GM21717 (cell line): ENCODE measurements at regions not wholly inside any gene's neighbourhood (a gene's known extent, or its start where the extent isn't known, plus 50 kb on each side); places are given as distances from the start of the nearest gene placed in this dataset.
"Not testable (repeated sequence)": the region's sequence is repeated elsewhere in the genome, so short reads cannot be mapped to it uniquely, and the experiment has no call there.

Experiments used
- ATAC-seq: cut with Tn5 transposase; IDR thresholded peaks from one replicate; pipeline ENCODE4 v1.9.1; 2021; ENCODE audit warnings: mild to moderate bottlenecking, moderate library complexity; ENCODE audit not compliant: unreplicated experiment

DNA sequence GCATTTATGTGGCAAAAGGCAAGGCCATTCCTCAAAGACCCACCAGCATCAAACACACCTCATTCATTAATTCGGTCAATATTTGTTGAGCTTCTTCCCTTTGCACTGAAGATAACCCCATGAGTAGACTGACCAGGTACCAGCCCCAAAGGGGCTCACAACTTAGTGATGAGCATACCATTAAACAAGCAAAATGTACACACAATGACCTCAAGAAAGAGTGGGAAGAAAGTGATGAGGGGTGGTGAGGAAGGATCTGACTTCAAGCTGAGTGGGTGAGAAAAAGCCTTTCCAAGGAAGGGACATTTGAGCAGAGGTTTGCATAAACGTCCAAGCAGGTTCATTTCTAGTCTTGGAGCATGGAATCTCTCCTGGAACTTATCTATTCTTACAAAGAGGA lies 562.5 kb downstream of the TOX3 start:
- no peak for ATAC-seq

DNA sequence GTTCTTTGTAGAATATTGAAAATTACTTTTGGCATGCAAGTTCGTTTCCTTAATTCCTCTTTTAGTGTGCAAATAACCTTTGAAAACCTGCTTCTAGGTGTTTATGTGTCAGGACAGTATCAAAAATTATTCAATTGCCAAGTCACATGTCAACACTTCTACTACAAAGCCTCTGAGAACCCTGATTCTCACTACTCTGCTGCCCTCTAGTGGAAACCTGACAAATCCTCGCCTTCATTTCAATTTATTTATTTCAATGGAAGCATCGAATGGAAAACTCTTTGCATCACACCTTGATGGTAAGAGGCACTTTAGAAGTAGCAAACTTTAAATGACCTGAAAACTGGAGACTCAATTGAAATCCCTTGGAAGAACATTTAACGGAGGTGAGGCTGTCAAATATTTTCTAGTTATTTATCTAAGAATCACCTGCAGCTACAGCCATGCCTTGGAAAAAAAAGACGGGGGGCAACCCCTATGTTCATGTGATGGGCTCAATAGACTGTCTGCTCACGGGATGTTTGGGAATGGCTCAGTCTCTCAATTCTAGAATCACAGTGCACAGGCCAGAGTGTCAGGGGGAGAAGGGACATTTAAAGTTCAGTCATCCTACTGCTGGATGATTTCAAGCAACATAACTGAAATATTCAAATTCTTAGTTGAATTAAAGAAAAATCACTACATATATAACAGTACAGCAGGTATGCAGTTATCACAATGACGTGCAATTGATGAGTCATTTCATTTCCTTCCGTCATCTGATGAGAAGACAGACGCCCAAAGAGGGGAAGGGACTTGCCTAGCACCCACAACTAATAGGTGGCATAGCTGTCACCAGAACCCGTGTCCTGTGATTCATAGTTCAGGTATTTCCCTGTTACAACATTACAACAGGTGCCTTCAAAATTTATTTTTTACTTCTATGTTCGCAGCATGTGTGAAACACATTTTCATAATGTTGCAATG lies 563.9 kb downstream of the TOX3 start:
- no peak for ATAC-seq

DNA sequence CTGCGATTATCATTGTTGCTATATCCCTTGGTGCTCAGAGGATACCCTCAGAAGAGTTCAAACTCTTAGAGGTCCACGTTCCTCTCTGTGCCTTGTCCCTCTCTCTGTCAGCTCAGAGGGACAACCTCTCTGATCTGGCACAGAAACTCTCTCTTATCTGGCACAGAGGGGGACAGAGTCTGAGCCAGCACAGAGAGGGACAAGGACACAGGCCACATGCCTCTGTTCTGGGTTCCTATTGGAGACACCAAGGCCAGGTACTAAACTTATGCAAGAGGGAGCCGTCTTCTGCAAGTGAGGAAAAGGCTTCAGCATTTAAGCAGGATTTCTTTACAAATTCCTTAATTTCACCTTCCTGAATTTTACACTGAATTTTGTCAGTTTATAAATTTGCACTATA lies 565.2 kb downstream of the TOX3 start:
- ATAC-seq, result no peak

DNA sequence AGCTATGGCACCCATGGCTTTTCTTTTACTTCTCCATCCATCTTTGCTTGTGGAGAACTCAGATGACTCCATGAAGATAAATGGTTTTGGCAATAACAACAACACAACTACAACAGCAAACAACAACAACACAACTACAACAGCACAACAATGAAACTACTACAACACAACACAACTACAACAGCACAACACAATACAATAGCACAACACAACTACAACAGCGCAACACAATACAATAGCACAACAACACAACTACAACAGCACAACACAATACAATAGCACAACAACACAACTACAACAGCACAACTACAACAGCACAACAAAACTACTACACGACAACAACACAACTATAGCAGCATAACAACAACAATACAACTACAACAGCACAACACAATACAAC lies 569.4 kb downstream of the TOX3 start:
- not testable (repeated sequence) for ATAC-seq

DNA sequence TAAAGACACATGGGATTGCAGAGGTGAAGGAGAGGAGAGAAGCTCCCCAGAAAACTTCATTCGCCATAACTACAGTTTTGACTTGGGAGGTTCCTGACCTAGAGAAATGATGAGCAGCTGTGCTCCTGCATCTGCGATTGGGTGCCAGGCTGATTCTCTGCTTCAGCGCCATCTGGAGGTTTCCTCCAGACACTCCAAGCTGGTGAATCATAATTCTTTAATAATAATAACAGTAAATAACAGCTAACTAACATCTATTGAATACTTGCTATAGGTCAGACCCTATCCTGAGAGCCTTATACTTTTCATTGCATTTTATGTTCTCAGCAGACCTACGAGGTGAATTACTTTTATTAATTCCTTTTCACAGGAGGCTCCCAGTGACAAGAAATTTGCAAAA lies 575.8 kb downstream of the TOX3 start:
- no peak for ATAC-seq

DNA sequence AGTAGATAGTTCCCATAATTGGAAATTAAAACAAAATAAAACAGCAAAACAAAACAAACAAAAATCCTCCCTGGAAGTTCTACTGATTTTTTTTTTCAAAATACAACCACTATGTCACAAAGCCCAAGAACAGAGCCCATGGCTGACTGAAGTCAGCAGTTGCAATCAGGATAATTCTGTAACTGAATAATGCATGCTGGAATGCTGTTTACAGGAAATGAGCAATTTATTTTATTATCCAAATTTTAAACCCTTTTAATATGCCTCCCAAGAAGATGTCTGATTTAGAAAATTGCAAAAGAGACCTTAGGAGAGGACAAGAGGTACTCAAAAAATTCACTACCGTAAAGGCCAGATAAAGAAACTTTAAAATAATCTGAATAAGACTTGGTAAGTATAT lies 578.2 kb downstream of the TOX3 start:
- no peak for ATAC-seq

DNA sequence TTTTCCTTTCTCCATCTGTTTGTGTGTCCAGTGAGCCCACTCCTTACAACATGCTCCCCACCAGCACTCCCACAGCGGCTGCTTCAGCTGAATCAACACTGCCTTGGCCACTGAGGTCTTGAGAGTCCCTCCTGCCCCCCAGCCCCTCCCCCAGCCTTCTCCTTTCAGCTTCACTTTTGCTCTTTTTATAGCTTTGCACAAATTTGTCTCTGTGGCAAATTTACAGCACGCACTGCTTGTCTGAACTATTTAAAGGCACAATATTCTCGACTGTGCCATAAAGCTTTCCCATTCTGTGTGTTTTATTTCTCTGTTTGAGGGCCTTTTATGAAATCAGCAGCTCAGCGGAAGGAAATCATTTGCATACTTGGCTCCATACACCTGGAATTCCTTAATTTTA lies 579.3 kb downstream of the TOX3 start:
- no peak for ATAC-seq

DNA sequence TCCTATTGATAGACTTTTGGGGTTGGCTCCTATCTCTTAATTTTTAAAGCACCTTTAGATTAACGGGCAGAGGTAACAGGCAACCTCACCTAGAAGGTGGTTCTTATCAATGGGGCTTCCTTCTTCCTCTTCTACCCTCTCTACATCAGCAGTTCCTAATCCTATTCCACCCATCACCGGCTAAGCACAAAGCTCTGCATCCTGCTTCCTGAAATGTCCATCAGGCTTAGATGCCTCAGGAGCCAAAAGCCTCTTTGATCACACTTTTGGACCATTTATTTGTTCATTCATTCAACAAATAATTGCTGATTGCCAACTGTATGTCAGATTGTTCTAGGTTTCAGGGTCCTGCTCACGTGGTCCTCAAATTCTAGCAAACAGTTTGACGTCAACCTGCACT lies 586.0 kb downstream of the TOX3 start:
- no peak for ATAC-seq

DNA sequence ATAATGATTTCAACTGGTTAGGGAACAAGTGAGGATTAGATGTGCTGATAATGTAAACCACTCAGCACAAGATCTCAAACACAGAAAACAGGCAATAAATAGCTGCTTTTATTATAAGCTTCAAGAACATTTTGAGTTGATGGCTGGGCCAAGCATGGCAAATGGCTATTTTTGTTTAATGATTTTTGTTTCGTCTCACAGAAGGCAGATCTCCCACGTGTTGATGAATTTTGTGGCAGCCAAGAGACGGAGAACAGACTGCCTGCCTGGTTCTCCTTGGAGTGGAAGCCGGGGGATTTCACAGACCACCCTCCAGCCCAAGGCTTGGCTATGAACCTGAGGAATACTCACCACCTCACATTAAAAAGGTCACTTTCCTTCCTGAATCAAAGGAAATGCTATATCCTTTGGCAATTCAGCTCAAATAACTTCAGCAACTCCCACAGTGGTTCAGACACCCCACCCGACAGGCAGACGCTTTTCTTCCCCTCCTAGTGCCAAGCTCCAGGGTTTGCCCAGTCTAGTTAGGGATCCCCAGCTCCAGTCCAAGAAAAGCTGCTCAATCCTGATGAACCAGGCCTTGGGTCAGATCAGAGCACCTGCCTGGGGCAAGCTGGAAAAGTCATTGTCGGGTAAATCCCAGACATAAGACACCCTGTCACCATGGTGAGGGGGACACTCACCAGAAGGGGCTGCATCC lies 593.5 kb downstream of the TOX3 start:
- ATAC-seq, result no peak

DNA sequence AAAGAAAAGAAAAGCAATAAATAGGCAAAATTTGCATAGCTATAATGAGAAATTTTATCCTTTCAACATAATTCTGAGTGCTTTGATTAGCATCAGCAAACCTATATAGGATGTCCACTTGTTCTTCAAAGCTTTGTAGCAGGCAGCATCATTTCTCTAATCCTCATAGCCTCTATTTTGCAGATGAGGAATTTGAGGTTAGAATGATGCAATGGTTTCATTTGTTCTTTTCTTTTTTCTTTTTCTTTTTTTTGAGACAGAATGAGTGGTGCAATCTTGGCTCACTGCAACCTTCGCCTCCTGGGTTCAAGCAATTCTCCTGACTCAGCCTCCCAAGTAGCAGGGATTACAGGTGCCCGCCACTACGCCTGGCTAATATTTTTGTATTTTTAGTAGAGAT lies 594.4 kb downstream of the TOX3 start:
- no peak for ATAC-seq

DNA sequence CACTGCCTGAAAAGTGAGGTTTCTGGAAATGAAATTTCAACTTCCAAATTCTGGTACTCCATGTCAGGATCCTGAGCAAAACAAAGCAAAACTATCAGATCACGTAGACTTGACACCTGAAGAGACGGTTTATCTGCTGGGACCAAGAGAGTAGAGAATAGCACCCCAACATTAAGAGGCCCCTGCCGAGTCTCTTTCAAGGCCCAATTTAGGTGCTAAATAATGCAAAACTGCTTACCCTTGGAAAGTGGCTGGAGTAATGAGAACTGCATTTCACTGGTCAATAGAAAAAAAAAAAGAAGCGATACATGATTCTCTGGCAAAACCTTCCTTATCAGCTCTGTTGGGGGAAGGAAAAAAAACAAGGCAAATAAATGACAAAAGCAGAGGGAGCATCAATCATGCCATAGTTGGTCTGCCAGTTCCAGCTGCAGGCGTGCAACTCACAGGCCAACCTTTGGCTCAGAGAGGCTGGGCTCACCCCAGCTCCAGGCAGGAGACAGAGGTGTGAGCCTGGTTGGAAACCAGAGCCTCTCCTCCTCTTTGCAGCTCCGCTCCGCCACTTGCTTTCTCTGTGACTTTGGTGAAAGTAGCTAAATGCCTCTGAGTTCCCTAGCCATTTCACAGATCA lies 595.2 kb downstream of the TOX3 start:
- no peak for ATAC-seq

DNA sequence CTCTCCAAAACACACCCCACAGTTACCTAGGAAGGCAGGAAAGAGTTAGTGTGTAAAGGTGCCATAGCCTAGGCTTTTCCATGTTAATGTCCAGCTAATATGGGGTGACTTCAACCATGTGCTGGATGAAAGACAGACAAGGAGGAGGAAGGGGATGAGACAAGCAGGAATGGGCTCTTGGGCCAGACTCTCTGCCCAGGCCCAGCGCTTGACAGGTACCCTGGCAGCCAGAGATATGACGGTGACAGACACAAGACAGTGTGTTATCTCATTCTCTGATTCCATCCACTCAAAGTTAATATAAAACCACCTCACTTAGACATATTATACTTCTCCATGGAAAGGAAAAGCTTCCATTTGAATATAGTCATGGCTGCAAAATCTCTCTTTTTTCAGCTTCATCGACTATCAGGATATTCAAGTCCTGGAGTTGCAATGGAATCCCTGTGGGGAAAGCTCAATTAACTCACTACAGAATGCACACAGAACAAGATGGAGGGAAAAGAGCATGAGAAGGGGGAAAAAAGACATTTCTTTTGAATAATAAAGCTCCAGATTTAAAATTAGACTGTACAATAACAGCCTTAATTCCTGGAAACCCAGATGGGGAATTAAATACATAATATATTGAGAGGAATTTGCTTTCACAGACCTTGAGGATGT lies 596.7 kb downstream of the TOX3 start:
- ATAC-seq, result no peak

DNA sequence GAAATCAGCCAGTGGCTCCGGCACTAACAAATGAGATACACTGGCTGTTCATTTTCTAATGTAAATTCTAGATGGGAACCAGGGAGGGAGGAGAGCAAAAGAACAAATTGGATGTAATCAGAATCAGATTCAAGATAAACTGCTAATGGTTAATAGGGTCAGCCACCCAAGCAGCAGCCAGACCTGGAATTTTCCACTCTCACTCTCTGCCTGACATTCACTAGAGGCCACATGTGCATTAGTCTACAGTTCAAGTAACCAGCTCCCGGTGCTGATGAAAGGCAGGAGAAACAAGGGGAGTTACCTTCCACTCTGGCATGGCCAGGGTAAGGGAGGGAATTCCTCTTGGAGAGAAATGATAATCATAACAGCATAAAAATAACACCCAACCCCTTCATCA lies 597.7 kb downstream of the TOX3 start:
- ATAC-seq, result no peak

DNA sequence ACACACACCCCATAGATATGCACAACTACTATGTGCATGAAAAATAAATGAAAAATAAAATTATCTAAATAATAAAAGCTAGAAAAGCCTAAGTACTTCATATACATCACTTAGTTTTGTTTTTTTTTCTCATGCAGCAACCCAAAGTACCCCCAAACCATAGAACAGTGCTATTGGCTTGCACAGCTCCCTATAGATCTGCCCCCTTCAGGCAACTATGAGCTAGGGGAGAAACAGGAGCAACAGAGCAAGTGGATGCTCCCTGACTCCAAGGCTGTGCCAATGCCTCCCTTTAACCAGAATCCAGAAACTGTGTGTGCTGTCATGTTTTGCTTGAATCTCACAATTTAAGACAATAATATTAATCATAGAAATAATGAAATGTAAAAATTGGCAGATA lies 605.5 kb downstream of the TOX3 start:
- no peak for ATAC-seq

DNA sequence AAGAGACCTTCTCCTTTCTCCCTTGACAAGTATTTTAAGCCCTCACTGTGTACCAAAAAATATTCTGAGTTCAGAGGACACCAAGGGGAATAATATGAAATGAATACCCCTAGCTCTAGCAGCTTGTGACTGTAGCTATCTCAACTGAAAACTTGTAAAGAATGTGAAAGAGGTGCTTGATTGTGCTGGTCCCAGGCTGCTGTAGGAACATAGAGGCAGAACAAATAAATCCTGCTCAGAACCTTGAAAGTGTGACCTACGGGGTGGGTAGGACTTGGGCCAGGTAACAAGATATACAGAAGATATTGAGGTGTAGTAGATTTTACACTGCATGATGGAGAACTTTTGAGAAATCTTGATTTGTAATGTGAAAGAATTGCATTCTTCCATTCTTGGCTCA lies 606.8 kb downstream of the TOX3 start:
- ATAC-seq, result no peak

DNA sequence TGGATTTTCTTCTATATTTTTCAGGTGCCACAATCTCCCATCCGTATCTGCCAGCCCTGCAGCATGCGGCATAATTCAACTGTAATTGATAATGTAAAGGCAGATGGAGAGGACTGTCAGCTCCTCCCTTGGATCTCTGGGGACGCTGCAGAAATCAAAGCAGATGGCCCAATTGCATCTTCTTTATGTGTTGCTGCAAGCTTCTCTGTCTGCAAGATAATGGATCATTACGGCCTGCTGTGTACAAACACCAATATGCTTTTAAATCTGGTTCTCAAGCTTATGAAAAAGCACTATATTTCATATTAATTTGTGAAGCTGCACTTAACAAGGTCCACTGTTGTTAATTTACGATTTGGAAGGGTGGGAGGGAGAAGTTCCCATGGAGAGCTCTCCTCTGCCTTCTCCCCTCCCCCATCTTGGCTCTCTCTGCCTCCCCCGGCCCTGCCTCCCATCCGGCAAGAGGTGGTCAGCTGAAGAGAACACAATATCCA lies 607.5 kb downstream of the TOX3 start:
- no peak for ATAC-seq

DNA sequence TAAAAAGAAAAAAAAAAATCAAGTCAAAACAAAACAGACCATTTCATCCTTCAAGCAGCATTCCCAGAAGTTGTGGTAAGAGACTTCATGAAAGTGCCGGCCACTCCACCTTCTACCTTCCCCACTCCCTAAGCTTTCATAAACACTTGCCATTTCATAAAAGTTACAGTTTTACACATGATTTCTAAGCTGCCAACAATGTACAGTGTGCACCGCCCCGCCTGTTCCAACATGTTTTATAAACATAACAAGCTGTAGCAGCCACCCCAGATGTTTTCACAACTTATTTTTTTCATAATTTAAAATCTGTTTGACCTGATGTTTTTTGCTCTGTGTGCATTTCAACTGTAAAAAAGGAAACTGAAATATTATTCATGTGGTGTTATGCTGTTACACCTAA lies 608.1 kb downstream of the TOX3 start:
- no peak for ATAC-seq

DNA sequence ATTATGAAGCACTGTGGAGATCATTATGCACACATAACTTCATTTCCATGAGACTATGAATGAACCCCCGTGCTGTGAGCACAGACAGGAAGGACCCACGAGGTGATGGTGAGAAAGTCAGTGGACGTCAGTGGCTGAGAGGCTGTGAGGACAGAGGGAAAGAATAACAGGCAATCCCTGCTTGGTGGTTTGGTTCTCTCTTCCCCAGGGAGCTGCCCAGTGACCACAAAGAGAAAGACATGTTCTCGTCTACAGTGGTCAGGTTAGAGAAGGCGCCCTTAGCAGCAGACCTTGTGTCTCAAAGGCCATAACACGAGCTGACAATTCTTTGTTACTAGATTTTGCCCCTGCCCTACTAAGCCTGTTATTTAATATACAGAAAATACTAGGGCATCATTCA lies 609.2 kb downstream of the TOX3 start:
- ATAC-seq, result no peak

DNA sequence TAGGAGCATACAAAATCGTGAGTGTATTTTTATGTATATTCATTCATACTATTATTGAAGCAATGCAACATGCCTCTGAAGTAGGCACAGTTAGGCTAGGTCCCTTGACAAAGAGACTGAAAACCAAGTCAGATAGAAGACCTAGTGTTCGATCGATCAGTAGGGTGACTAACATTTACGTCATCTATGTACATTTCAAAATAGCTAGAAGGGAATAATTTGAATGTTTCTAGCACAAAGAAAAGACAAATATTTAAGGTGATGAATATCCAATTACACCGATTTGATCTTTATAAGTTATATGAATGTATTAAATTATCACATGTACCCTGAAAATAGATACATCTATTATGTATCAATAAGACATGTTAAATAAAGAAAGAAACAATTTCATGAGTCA lies 610.1 kb downstream of the TOX3 start:
- no peak for ATAC-seq

DNA sequence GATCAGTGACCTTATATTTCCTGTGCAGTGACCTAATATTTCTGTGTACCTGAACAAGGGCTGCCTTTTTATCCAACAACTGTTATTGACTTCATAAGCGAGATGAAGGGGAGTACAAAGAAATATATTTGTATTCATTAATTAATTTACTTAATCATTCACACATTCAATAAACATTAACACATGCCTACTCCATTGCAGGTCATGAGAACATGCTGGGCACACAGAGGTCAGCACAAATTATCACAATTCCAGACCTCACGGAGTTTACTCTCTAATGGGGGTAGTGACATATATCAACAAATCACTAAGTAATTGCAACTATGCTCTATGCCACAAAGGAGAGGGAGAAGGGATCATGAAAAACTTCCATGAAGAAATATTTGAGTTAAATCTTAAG lies 614.6 kb downstream of the TOX3 start:
- ATAC-seq, result no peak

DNA sequence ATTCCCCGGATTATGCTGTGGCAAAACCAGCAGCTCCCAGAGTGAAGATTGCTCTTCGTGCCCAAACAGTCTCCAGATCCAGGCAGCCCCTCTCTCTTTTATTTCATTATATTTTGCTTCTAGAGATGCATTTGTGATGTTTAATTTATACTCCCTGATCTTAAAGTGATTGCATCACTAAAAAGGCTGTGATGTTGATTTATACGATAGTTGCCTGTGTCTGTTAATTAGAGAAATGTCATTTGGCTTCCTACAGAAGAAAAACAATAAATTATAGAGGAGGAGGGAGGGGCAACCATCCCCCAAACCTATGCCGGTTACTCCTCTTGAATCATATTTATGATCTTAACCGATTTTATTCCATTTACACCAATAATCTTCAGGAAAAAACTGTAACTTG lies 615.3 kb downstream of the TOX3 start:
- no peak for ATAC-seq
